ENCODE measurements at regions not wholly inside any gene's neighbourhood (a gene's known extent, or its start where the extent isn't known, plus 50 kb on each side); places are given as distances from the start of the nearest gene placed in this dataset.

DNA sequence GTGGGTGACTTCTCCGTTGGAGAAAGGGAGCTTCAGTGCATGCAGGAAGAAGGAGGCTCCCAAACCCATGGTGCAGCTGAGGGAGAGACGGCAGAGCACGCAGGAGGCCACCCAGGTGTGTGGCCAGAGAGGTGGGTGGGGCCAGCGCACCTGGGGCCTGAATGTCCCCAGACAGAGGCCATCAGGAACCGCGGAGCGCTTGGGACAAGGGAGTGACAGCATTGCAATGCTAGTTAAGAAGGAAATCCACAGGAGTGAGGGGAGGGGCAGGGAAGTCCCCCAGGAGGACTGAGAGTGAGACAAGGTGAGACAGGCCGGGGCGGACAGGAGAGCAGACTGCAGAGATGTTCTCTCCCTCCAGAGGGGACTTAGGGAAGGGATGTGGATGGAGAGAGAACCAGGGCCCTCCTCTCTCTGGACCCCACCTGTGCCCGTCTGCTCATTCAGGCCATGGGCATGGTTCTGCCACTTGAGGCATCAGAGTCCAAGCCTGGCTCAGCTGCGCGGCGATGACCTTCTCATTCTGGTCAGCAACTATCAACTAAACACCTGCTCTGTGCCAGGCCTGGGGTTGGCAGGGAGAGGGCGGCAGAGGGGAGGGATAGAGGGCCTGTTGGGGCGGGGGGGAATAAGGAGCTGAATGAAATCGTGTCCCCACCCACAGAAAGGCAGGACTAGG lies 69.4 kb upstream of the COL13A1 start:
- TF ChIP-seq, protein P1, sequence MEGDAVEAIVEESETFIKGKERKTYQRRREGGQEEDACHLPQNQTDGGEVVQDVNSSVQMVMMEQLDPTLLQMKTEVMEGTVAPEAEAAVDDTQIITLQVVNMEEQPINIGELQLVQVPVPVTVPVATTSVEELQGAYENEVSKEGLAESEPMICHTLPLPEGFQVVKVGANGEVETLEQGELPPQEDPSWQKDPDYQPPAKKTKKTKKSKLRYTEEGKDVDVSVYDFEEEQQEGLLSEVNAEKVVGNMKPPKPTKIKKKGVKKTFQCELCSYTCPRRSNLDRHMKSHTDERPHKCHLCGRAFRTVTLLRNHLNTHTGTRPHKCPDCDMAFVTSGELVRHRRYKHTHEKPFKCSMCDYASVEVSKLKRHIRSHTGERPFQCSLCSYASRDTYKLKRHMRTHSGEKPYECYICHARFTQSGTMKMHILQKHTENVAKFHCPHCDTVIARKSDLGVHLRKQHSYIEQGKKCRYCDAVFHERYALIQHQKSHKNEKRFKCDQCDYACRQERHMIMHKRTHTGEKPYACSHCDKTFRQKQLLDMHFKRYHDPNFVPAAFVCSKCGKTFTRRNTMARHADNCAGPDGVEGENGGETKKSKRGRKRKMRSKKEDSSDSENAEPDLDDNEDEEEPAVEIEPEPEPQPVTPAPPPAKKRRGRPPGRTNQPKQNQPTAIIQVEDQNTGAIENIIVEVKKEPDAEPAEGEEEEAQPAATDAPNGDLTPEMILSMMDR (IDR thresholded peaks at IDR 0.05; ENCODE audit: borderline replicate concordance), result peak; percentile 34
- Histone ChIP-seq H3K36me3 (no peaks in the 10 kb centered on the region), H3K27ac (replicated peaks) (peak overlapping the region; percentile 92), H3K9me3 (replicated peaks) (no peaks in the 10 kb centered on the region), H3K4me3 (no peak overlapping the region), H3K4me1 (peaks cover 73% of the 10 kb centered on the region), H3K27me3 (ENCODE audit: low read depth) (no peaks in the 10 kb centered on the region)
- DNase-seq, result peak; percentile 61
- intact Hi-C loops (cut with micrococcal nuclease), result no loop called here

DNA sequence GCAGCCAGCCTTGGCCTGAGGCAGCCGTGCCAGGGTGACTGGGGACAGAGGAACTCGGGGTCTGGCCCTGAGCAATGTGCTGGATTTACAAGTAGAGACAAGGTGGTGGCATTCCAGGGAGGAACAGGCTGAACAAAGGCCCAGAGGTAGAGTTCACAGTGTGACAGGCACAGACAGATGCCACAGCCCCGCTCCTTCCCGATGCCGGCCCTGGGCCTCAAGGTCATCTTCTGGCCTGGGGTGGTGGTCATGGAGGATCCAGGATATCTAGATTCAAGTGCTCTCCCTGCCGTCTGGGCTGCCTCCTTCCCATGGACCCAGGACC lies 68.9 kb upstream of the COL13A1 start:
- Histone ChIP-seq H3K4me1 (peaks cover 71% of the 10 kb centered on the region), H3K27me3 (ENCODE audit: low read depth) (no peaks in the 10 kb centered on the region), H3K4me3 (no peak overlapping the region), H3K36me3 (no peaks in the 10 kb centered on the region), H3K27ac (replicated peaks) (peak overlapping the region; percentile 92), H3K9me3 (replicated peaks) (no peaks in the 10 kb centered on the region)
- intact Hi-C loops (cut with micrococcal nuclease), result no loop called here
- DNase-seq, result no peak
- TF ChIP-seq, protein P1 (IDR thresholded peaks at IDR 0.05; ENCODE audit: borderline replicate concordance), result no peak

DNA sequence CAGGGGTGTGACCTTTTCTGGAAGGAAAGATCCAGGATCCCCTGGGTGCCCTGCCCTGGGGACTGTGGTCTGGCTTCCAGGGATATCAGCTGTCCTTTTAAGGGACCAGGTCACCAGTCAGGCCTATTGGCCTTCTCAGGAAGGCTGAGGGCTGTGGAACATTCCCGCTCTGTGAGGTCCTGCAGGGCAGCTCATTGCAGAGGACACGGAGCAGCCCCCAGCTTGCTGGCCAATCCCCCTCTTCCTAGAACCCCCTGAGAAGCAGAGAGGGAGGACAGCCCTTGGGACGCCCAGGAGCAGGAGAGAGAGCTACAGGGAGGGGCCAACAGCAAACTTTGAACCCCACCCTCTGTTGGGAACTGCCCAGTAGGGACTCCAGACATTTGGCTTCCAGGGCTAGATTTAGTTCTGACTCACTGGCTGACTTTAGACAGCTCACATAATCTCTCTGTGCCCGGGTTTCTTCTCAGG lies 67.9 kb upstream of the COL13A1 start:
- peak overlapping the region; percentile 44 for H3K27ac ChIP-seq (replicated peaks)
- intact Hi-C loops (cut with micrococcal nuclease), result no loop called here
- no peak overlapping the region for H3K4me3 ChIP-seq
- DNase-seq, result no peak
- no peaks in the 10 kb centered on the region for H3K9me3 ChIP-seq (replicated peaks)
- peaks cover 71% of the 10 kb centered on the region for H3K4me1 ChIP-seq
- H3K36me3 ChIP-seq, result no peaks in the 10 kb centered on the region
- no peaks in the 10 kb centered on the region for H3K27me3 ChIP-seq (ENCODE audit: low read depth)
- TF ChIP-seq, protein P1 (IDR thresholded peaks at IDR 0.05; ENCODE audit: borderline replicate concordance), result no peak

DNA sequence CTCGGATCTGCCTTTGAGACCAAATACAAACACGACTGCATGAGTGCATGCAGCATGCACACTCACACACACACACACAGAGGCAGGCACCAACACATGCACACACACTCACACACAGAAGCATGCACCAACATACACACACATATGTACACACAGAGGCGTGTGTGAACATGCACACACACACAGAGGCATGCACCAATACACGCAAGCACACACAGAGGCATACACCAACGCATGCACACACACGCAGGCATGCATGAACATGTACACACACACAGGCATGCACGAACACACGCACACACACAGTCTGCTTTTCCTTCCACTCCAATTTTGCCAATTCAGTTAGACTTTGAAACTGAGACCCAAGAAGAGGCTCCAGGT lies 67.3 kb upstream of the COL13A1 start:
- no peak for DNase-seq
- Histone ChIP-seq H3K4me1 (peaks cover 71% of the 10 kb centered on the region), H3K36me3 (no peaks in the 10 kb centered on the region), H3K27me3 (ENCODE audit: low read depth) (no peaks in the 10 kb centered on the region), H3K4me3 (no peak overlapping the region), H3K9me3 (replicated peaks) (no peaks in the 10 kb centered on the region), H3K27ac (replicated peaks) (no peak overlapping the region)
- TF ChIP-seq, protein P1 (IDR thresholded peaks at IDR 0.05; ENCODE audit: borderline replicate concordance), result no peak
- intact Hi-C loops (cut with micrococcal nuclease), result no loop called here

DNA sequence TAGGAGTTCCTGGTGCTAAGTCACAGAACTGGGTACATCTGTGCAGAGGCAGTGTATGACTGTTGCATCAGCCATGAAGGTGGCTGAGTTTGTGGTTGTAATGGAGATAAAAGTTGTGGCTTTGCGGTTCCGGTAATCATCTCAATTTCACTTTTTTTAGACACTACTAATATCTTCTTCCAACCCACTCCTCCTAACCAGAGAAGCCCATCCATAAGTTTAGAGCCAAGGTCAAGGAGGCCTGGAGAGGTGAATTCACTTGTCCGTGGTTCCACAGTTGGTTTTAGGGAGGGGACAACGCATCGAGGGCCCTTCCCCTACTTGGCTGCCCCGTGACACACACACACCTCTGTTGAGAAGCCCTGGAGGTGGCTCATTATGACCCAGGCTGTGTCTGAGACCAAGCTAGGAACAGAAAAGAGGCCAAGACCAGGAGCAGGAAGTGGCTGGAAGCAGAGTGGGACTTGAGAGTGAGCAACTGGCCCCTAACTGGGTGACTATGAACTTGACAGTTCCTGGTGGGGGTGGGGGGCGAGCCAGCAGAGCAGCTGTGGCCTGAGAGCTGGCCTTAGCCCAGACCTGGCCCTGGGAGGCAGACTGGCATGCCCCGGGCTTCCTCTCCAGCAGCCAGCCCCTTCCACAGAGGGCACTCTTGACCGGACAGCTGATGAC lies 66.8 kb upstream of the COL13A1 start:
- TF ChIP-seq, protein P1 (IDR thresholded peaks at IDR 0.05; ENCODE audit: borderline replicate concordance), result no peak
- intact Hi-C loops (cut with micrococcal nuclease), result no loop called here
- no peak for DNase-seq
- Histone ChIP-seq H3K27ac (replicated peaks) (no peak overlapping the region), H3K36me3 (no peaks in the 10 kb centered on the region), H3K9me3 (replicated peaks) (no peaks in the 10 kb centered on the region), H3K27me3 (ENCODE audit: low read depth) (no peaks in the 10 kb centered on the region), H3K4me3 (no peak overlapping the region), H3K4me1 (peaks cover 70% of the 10 kb centered on the region)
